ENCODE measurements at regions not wholly inside any gene's neighbourhood (a gene's known extent, or its start where the extent isn't known, plus 50 kb on each side); places are given as distances from the start of the nearest gene placed in this dataset.

GRCh38 chr6:15077961-15078360, 167.9 kb upstream of the JARID2 start:
- Histone ChIP-seq H3K36me3 (replicated peaks; ENCODE audit: insufficient read depth, low read depth) (no peaks in the 10 kb centered on the region), H3K9me2 (replicated peaks; ENCODE audit: insufficient read depth) (no peaks in the 10 kb centered on the region), H3K4me2 (no peak overlapping the region), H3K27ac (no peak overlapping the region), H3K4me1 (ENCODE audit: insufficient read depth) (no peaks in the 10 kb centered on the region), H3K79me2 (no peaks in the 10 kb centered on the region), H4K20me1 (ENCODE audit: insufficient read depth, poor library complexity, severe bottlenecking) (no peaks in the 10 kb centered on the region), H3K9me3 (ENCODE audit: low read depth) (no peaks in the 10 kb centered on the region), H2AFZ (no peak overlapping the region), H3K4me3 (no peak overlapping the region), H3K27me3 (no peaks in the 10 kb centered on the region)
- 63% methylated on average over 5 of the region's 5 CpGs for WGBS (ENCODE audit: low lambda C conversion rate, missing lambda C conversion rate)
- TF ChIP-seq CTCF (IDR thresholded peaks at IDR 0.05; ENCODE audit: poor library complexity) = no peak
- no peak for TF ChIP-seq EZH2 (IDR thresholded peaks at IDR 0.05; ENCODE audit: borderline replicate concordance)
- TF ChIP-seq EZH2phosphoT487 (IDR thresholded peaks at IDR 0.05; ENCODE audit: low read depth, severe bottlenecking, unreplicated experiment) = no peak
- no peak for DNase-seq (ENCODE audit: low spot score)

GRCh38 chr6:15079288-15079817, 166.5 kb upstream of the JARID2 start:
- TF ChIP-seq CTCF (IDR thresholded peaks at IDR 0.05; ENCODE audit: poor library complexity) (no peak), EZH2phosphoT487 (IDR thresholded peaks at IDR 0.05; ENCODE audit: low read depth, severe bottlenecking, unreplicated experiment) (no peak), EZH2 (IDR thresholded peaks at IDR 0.05; ENCODE audit: borderline replicate concordance) (no peak)

GRCh38 chr6:15080895-15081294, 165.0 kb upstream of the JARID2 start:
- Histone ChIP-seq H3K27me3 (no peaks in the 10 kb centered on the region), H3K4me1 (ENCODE audit: insufficient read depth) (no peaks in the 10 kb centered on the region), H3K4me3 (no peak overlapping the region), H3K27ac (no peak overlapping the region), H3K9me3 (ENCODE audit: low read depth) (no peaks in the 10 kb centered on the region), H3K36me3 (replicated peaks; ENCODE audit: insufficient read depth, low read depth) (no peaks in the 10 kb centered on the region), H2AFZ (no peak overlapping the region), H3K79me2 (no peaks in the 10 kb centered on the region), H4K20me1 (ENCODE audit: insufficient read depth, poor library complexity, severe bottlenecking) (no peaks in the 10 kb centered on the region), H3K4me2 (no peak overlapping the region), H3K9me2 (replicated peaks; ENCODE audit: insufficient read depth) (no peaks in the 10 kb centered on the region)
- no peak for DNase-seq (ENCODE audit: low spot score)
- 71% methylated on average over 1 of the region's 1 CpG for WGBS (ENCODE audit: low lambda C conversion rate, missing lambda C conversion rate)
- TF ChIP-seq EZH2 (IDR thresholded peaks at IDR 0.05; ENCODE audit: borderline replicate concordance) (no peak), CTCF (IDR thresholded peaks at IDR 0.05; ENCODE audit: poor library complexity) (no peak), EZH2phosphoT487 (IDR thresholded peaks at IDR 0.05; ENCODE audit: low read depth, severe bottlenecking, unreplicated experiment) (no peak)

More at GRCh38 chr6:15079288-15079817, 166.5 kb upstream of the JARID2 start:
- WGBS (ENCODE audit: low lambda C conversion rate, missing lambda C conversion rate) = 29% methylated on average over 7 of the region's 7 CpGs
- Histone ChIP-seq H3K9me2 (replicated peaks; ENCODE audit: insufficient read depth) (no peaks in the 10 kb centered on the region), H2AFZ (no peak overlapping the region), H3K4me3 (no peak overlapping the region), H3K79me2 (no peaks in the 10 kb centered on the region), H3K9me3 (ENCODE audit: low read depth) (no peaks in the 10 kb centered on the region), H3K27ac (peak overlapping the region; percentile 36), H4K20me1 (ENCODE audit: insufficient read depth, poor library complexity, severe bottlenecking) (no peaks in the 10 kb centered on the region), H3K4me1 (ENCODE audit: insufficient read depth) (no peaks in the 10 kb centered on the region), H3K36me3 (replicated peaks; ENCODE audit: insufficient read depth, low read depth) (no peaks in the 10 kb centered on the region), H3K27me3 (no peaks in the 10 kb centered on the region), H3K4me2 (peak overlapping the region; percentile 42)
- DNase-seq (ENCODE audit: low spot score) = peak; percentile 31
